Duodenal mucosa (tissue), 2 donors: ENCODE measurements at regions not wholly inside any gene's neighbourhood (a gene's known extent, or its start where the extent isn't known, plus 50 kb on each side); places are given as distances from the start of the nearest gene placed in this dataset.

ENCODE experiments used
- H3K27ac ChIP-seq: one replicate; pipeline ENCODE4 v1.7.0; 2013; ENCODE audit warnings: low read depth, low read length
- H3K27me3 ChIP-seq, 2 donors: one replicate each; pipeline ENCODE4 v1.7.0; 2013; ENCODE audit warnings: low read length in 2 of 2, control low read depth in 1 of 2; ENCODE audit not compliant: insufficient read depth in 2 of 2, control insufficient read depth in 1 of 2
- H3K36me3 ChIP-seq, 2 donors: one replicate each; pipeline ENCODE4 v1.7.0; 2013; ENCODE audit warnings: low read length in 2 of 2, control low read depth in 1 of 2; ENCODE audit not compliant: insufficient read depth in 2 of 2, control insufficient read depth in 1 of 2
- H3K4me1 ChIP-seq, 2 donors: one replicate each; pipeline ENCODE4 v1.7.0; 2013; ENCODE audit warnings: low read length in 2 of 2, control low read depth in 1 of 2; ENCODE audit not compliant: insufficient read depth in 2 of 2, control insufficient read depth in 1 of 2
- H3K4me3 ChIP-seq, 2 donors: one replicate each; pipeline ENCODE4 v1.7.0; 2013; ENCODE audit warnings: low read length in 2 of 2, low read depth in 1 of 2
- H3K9ac ChIP-seq, 2 donors: one replicate each; pipeline ENCODE4 v1.7.0; 2013; ENCODE audit warnings: low read length in 2 of 2, low read depth in 1 of 2
- H3K9me3 ChIP-seq, 2 donors: one replicate each; pipeline ENCODE4 v1.7.0; 2013; ENCODE audit warnings: low read length in 2 of 2, control low read depth in 1 of 2; ENCODE audit not compliant: control insufficient read depth in 1 of 2

DNA sequence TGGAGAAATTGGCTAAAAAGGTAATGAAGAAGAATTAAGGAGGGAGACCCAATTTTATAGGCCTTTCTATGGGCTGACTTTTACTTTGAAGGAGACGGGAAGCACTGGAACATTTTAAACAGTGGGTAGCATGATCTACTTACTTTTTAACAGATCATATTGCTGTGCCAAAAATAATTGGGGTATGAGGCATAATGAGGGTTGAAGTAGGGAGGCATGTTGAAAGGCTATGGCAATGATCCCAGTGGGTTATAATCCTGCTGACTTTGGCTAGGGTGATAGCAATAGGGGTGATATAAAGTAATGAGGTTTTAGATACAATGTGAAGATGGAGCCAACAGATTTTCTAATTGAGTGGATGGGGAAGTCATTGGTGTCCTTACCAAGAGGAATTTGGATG, 73.2 kb downstream of the GPR37 start:
- H3K27ac ChIP-seq = no peak overlapping the region
- no peak overlapping the region for H3K4me3 ChIP-seq
- no peaks in the 10 kb centered on the region for H3K9me3 ChIP-seq
- H3K9ac ChIP-seq = no peak overlapping the region
- no peaks in the 10 kb centered on the region for H3K27me3 ChIP-seq
- H3K4me1 ChIP-seq = no peaks in the 10 kb centered on the region
- no peaks in the 10 kb centered on the region for H3K36me3 ChIP-seq

- Histone ChIP-seq H3K4me3 (no peak overlapping the region), H3K27ac (no peak overlapping the region), H3K4me1 (no peaks in the 10 kb centered on the region), H3K9me3 (no peaks in the 10 kb centered on the region), H3K27me3 (no peaks in the 10 kb centered on the region), H3K9ac (no peak overlapping the region), H3K36me3 (no peaks in the 10 kb centered on the region)
These were observed 74.8 kb downstream of the GPR37 start for GRCh38 chr7:124690840-124691239.

- no peaks in the 10 kb centered on the region for H3K36me3 ChIP-seq
These were observed 75.7 kb downstream of the GPR37 start for GRCh38 chr7:124689931-124690330.

GRCh38 chr7:124689523-124689922, 76.1 kb downstream of the GPR37 start:
- Histone ChIP-seq H3K36me3 (no peaks in the 10 kb centered on the region), H3K27me3 (no peaks in the 10 kb centered on the region)

More at GRCh38 chr7:124689931-124690330, 75.7 kb downstream of the GPR37 start:
- no peak overlapping the region for H3K27ac ChIP-seq
- H3K4me1 ChIP-seq = no peaks in the 10 kb centered on the region
- no peak overlapping the region for H3K4me3 ChIP-seq
- no peaks in the 10 kb centered on the region for H3K9me3 ChIP-seq
- H3K9ac ChIP-seq = no peak overlapping the region
- H3K27me3 ChIP-seq = no peaks in the 10 kb centered on the region

GRCh38 chr7:124688991-124689390, 76.6 kb downstream of the GPR37 start:
- H3K9me3 ChIP-seq = no peaks in the 10 kb centered on the region
- no peak overlapping the region for H3K27ac ChIP-seq
- no peak overlapping the region for H3K4me3 ChIP-seq
- H3K9ac ChIP-seq = no peak overlapping the region
- H3K36me3 ChIP-seq = no peaks in the 10 kb centered on the region
- no peaks in the 10 kb centered on the region for H3K27me3 ChIP-seq
- no peaks in the 10 kb centered on the region for H3K4me1 ChIP-seq

More at GRCh38 chr7:124689523-124689922, 76.1 kb downstream of the GPR37 start:
- no peaks in the 10 kb centered on the region for H3K4me1 ChIP-seq
- H3K9me3 ChIP-seq = no peaks in the 10 kb centered on the region
- no peak overlapping the region for H3K27ac ChIP-seq
- H3K9ac ChIP-seq = no peak overlapping the region
- H3K4me3 ChIP-seq = no peak overlapping the region

DNA sequence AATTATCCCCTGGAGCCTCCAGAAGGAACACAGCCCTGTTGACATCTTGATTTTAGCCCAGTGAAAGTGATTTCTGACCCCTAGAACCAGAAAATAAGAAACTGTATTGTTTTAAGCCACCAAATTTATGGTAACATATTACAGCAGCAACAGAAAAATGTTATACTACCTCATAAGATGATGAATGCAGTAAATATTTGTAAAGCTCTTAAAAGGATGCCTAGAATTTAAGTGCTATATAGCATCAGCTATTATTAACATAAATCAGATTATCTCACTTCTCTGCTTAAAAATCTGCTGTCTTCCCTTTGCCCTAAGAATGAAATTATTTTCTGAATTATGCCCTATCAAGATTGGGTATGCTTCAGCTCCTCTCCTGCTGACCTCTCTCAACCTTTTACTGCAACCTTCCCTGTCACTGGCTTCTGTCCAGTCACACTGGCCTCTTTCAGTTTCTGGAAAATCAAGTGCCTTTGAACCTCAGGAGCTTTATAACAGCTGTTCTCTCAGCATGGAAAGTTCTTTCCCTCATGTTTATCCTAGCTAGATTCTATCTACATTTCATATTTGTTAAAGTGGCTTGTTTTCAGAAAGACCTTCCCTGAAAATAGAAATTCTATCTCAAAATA, 78.9 kb downstream of the GPR37 start:
- no peak overlapping the region for H3K9ac ChIP-seq
- no peaks in the 10 kb centered on the region for H3K27me3 ChIP-seq
- H3K27ac ChIP-seq = no peak overlapping the region
- no peaks in the 10 kb centered on the region for H3K36me3 ChIP-seq
- H3K4me3 ChIP-seq = no peak overlapping the region
- no peaks in the 10 kb centered on the region for H3K4me1 ChIP-seq
- H3K9me3 ChIP-seq = no peaks in the 10 kb centered on the region

DNA sequence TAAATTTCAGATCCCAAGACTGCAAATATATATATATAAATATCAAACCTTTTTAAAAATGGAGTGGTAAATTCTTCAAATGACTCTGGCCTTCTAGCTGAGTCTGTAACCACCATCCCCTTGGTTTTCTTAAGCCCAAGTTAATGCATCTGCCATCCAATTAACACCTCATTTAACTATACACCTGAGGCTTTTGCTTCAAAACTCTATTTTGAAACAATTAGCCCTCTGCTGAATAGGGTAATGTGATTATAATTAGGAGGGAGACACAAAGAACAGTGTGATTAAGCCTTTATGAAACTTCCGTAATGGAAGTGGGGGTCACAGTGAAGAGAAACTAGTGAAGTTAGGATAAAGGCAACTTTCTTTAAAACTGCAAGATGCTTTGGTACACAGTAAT, 83.6 kb downstream of the GPR37 start:
- Histone ChIP-seq H3K4me1 (no peaks in the 10 kb centered on the region), H3K4me3 (no peak overlapping the region), H3K27ac (no peak overlapping the region), H3K36me3 (no peaks in the 10 kb centered on the region), H3K9me3 (no peaks in the 10 kb centered on the region), H3K9ac (no peak overlapping the region), H3K27me3 (no peaks in the 10 kb centered on the region)

- no peaks in the 10 kb centered on the region for H3K36me3 ChIP-seq
- no peaks in the 10 kb centered on the region for H3K9me3 ChIP-seq
- H3K9ac ChIP-seq = no peak overlapping the region
- no peak overlapping the region for H3K27ac ChIP-seq
- H3K4me1 ChIP-seq = no peaks in the 10 kb centered on the region
- no peaks in the 10 kb centered on the region for H3K27me3 ChIP-seq
- H3K4me3 ChIP-seq = no peak overlapping the region
These were observed 85.3 kb downstream of the GPR37 start for GRCh38 chr7:124680304-124680703.

GRCh38 chr7:124679586-124680225, 85.9 kb downstream of the GPR37 start:
- H3K9me3 ChIP-seq = no peaks in the 10 kb centered on the region
- H3K36me3 ChIP-seq = no peaks in the 10 kb centered on the region
- no peaks in the 10 kb centered on the region for H3K27me3 ChIP-seq
- no peak overlapping the region for H3K27ac ChIP-seq
- H3K4me3 ChIP-seq = no peak overlapping the region
- H3K4me1 ChIP-seq = no peaks in the 10 kb centered on the region
- H3K9ac ChIP-seq = no peak overlapping the region

- H3K27ac ChIP-seq = no peak overlapping the region
- no peaks in the 10 kb centered on the region for H3K36me3 ChIP-seq
- H3K4me3 ChIP-seq = no peak overlapping the region
- no peaks in the 10 kb centered on the region for H3K27me3 ChIP-seq
- H3K4me1 ChIP-seq = no peaks in the 10 kb centered on the region
- no peak overlapping the region for H3K9ac ChIP-seq
- H3K9me3 ChIP-seq = no peaks in the 10 kb centered on the region
These were observed 86.4 kb downstream of the GPR37 start for GRCh38 chr7:124679146-124679545.
